Smooth muscle cell (in vitro differentiated cells): ENCODE measurements at regions not wholly inside any gene's neighbourhood (a gene's known extent, or its start where the extent isn't known, plus 50 kb on each side); places are given as distances from the start of the nearest gene placed in this dataset.

Source experiments
- DNase-seq: peaks from one replicate; lab custom pipeline; 2025; ENCODE audit not compliant: unreplicated experiment; lab: John Stamatoyannopoulos, UW
- H2AFZ ChIP-seq: fragments of 200-600 bp; sonication (generic); 2 replicates; pipeline ENCODE4 v1.6.0; 2016; ENCODE audit warnings: antibody characterized with exemption, low read depth, mild to moderate bottlenecking
- H3F3A ChIP-seq: fragments of 200-600 bp; sonication (generic); 2 replicates; pipeline ENCODE4 v1.6.0; 2017; ENCODE audit warnings: antibody characterized with exemption, low read depth
- H3K27ac ChIP-seq: fragments of 200-600 bp; sonication (generic); 2 replicates; pipeline ENCODE4 v1.5.1; 2016; ENCODE audit warnings: low read depth, mild to moderate bottlenecking
- H3K27me3 ChIP-seq: fragments of 200-600 bp; sonication (generic); 2 replicates; pipeline ENCODE4 v1.6.1; 2016; ENCODE audit warnings: low read depth, mild to moderate bottlenecking
- H3K36me3 ChIP-seq: fragments of 200-600 bp; sonication (generic); 2 replicates; pipeline ENCODE4 v1.5.1; 2016; ENCODE audit warnings: low read depth
- H3K4me1 ChIP-seq: fragments of 200-600 bp; sonication (generic); 2 replicates; pipeline ENCODE4 v1.5.1; 2016; ENCODE audit warnings: low read depth
- H3K4me2 ChIP-seq: fragments of 200-600 bp; sonication (generic); 2 replicates; pipeline ENCODE4 v1.6.0; 2016; ENCODE audit warnings: mild to moderate bottlenecking
- H3K4me3 ChIP-seq: fragments of 200-600 bp; sonication (generic); 2 replicates; pipeline ENCODE4 v1.5.1; 2016; ENCODE audit warnings: mild to moderate bottlenecking
- H3K79me2 ChIP-seq: fragments of 200-600 bp; sonication (generic); 2 replicates; pipeline ENCODE4 v1.6.0; 2016; ENCODE audit warnings: low read depth, mild to moderate bottlenecking
- H3K9ac ChIP-seq: fragments of 200-600 bp; sonication (generic); 2 replicates; pipeline ENCODE4 v1.6.0; 2016; ENCODE audit warnings: low read depth
- H3K9me3 ChIP-seq: fragments of 200-600 bp; sonication (generic); replicated peaks from 2 replicates; pipeline ENCODE4 v1.5.1; 2016; ENCODE audit warnings: low read depth
- H4K20me1 ChIP-seq: fragments of 200-600 bp; sonication (generic); 2 replicates; pipeline ENCODE4 v1.6.0; 2016; ENCODE audit warnings: low read depth
- CTCF ChIP-seq: fragments of 200-600 bp; sonication (generic); IDR thresholded peaks from 2 replicates; pipeline ENCODE4 v1.5.1; 2017; ENCODE audit warnings: borderline replicate concordance, mild to moderate bottlenecking, antibody characterized with exemption; ENCODE audit not compliant: insufficient read depth, poor library complexity, severe bottlenecking
- WGBS: methylation state at CpG from one replicate; pipeline ENCODE4 v1.1.7; 2016; ENCODE audit warnings: low lambda C conversion rate; 5-methylcytosine and 5-hydroxymethylcytosine counted together

GRCh38 chr22:27387561-27387960 is 414.0 kb downstream of the MN1 start:
- no peaks in the 10 kb centered on the region for H3K79me2 ChIP-seq
- no peak overlapping the region for H3K4me2 ChIP-seq
- TF ChIP-seq CTCF: no peak
- no peak overlapping the region for H3K9ac ChIP-seq
- peaks cover 6% of the 10 kb centered on the region for H3K4me1 ChIP-seq
- no peaks in the 10 kb centered on the region for H4K20me1 ChIP-seq
- no peaks in the 10 kb centered on the region for H3F3A ChIP-seq
- H3K9me3 ChIP-seq: no peaks in the 10 kb centered on the region
- H3K27ac ChIP-seq: peak overlapping the region; percentile 9
- 68% methylated on average over 6 of the region's 6 CpGs for WGBS
- no peak for DNase-seq
- H3K4me3 ChIP-seq: no peak overlapping the region
- H3K27me3 ChIP-seq: peaks cover 50% of the 10 kb centered on the region
- H2AFZ ChIP-seq: no peak overlapping the region
- H3K36me3 ChIP-seq: no peaks in the 10 kb centered on the region

- Histone ChIP-seq H3K4me2 (no peak overlapping the region), H3K9ac (no peak overlapping the region), H2AFZ (no peak overlapping the region), H3K4me3 (no peak overlapping the region), H3F3A (no peaks in the 10 kb centered on the region), H3K27me3 (peaks cover 44% of the 10 kb centered on the region), H4K20me1 (no peaks in the 10 kb centered on the region), H3K4me1 (peaks cover 6% of the 10 kb centered on the region), H3K27ac (peak overlapping the region; percentile 9), H3K79me2 (no peaks in the 10 kb centered on the region), H3K36me3 (no peaks in the 10 kb centered on the region), H3K9me3 (no peaks in the 10 kb centered on the region)
- WGBS: 87% methylated on average over 3 of the region's 3 CpGs
- TF ChIP-seq CTCF: no peak
- no peak for DNase-seq
Observed at GRCh38 chr22:27388090-27388600, 413.4 kb downstream of the MN1 start.

GRCh38 chr22:27389727-27390075 is 411.9 kb downstream of the MN1 start:
- Histone ChIP-seq H2AFZ (no peak overlapping the region), H3K4me2 (no peak overlapping the region), H3K9me3 (no peaks in the 10 kb centered on the region), H3K27ac (no peak overlapping the region), H3K4me3 (no peak overlapping the region), H3K4me1 (peaks cover 6% of the 10 kb centered on the region), H3K36me3 (no peaks in the 10 kb centered on the region), H3F3A (no peaks in the 10 kb centered on the region), H3K9ac (no peak overlapping the region), H3K27me3 (peaks cover 41% of the 10 kb centered on the region), H4K20me1 (no peaks in the 10 kb centered on the region), H3K79me2 (no peaks in the 10 kb centered on the region)
- DNase-seq: no peak
- WGBS: 94% methylated on average over 2 of the region's 2 CpGs
- no peak for TF ChIP-seq CTCF

- TF ChIP-seq CTCF: no peak
- no peak for DNase-seq
- Histone ChIP-seq H3K9ac (no peak overlapping the region), H3K4me1 (peaks cover 6% of the 10 kb centered on the region), H3K9me3 (no peaks in the 10 kb centered on the region), H2AFZ (no peak overlapping the region), H4K20me1 (no peaks in the 10 kb centered on the region), H3K4me2 (no peak overlapping the region), H3K27ac (no peak overlapping the region), H3K36me3 (no peaks in the 10 kb centered on the region), H3K4me3 (no peak overlapping the region), H3F3A (no peaks in the 10 kb centered on the region), H3K79me2 (no peaks in the 10 kb centered on the region), H3K27me3 (peaks cover 30% of the 10 kb centered on the region)
- 59% methylated on average over 6 of the region's 7 CpGs for WGBS
Observed at GRCh38 chr22:27391092-27391770, 410.3 kb downstream of the MN1 start.
